Upper lobe of left lung (tissue), 6 donors: ENCODE measurements at regions not wholly inside any gene's neighbourhood (a gene's known extent, or its start where the extent isn't known, plus 50 kb on each side); places are given as distances from the start of the nearest gene placed in this dataset.

Experiments
- ATAC-seq, 2 donors: fragments of 200-7000 bp; cut with Tn5 transposase; one replicate each; pipeline ENCODE4 v1.9.1; 2022; ENCODE audit warnings: mild to moderate bottlenecking in 2 of 2, moderate library complexity in 2 of 2; ENCODE audit not compliant: low FRiP score in 2 of 2
- DNase-seq, 2 donors: peaks; one replicate each; pipeline ENCODE4 v3.0.0-alpha.2; 2019 to 2020
- H3K27ac ChIP-seq, 4 donors: fragments of 200-600 bp; sonication (generic); one replicate each; pipeline ENCODE4 v1.5.1; 2016 to 2019
- H3K27me3 ChIP-seq, 4 donors: fragments of 200-600 bp; sonication (generic); one replicate each; pipeline ENCODE4 v1.5.1; 2017 to 2019
- H3K36me3 ChIP-seq, 4 donors: fragments of 200-600 bp; sonication (generic); one replicate each; pipeline ENCODE4 v1.5.1; 2016 to 2019
- H3K4me1 ChIP-seq, 4 donors: fragments of 200-600 bp; sonication (generic); one replicate each; pipeline ENCODE4 v1.5.1; 2018 to 2019
- H3K4me3 ChIP-seq, 4 donors: fragments of 200-600 bp; sonication (generic); one replicate each; pipeline ENCODE4 v1.5.1; 2017 to 2019; ENCODE audit warnings: mild to moderate bottlenecking in 2 of 4, moderate library complexity in 1 of 4
- H3K9me3 ChIP-seq, 4 donors: fragments of 200-600 bp; sonication (generic); one replicate each; pipeline ENCODE4 v1.5.1; 2018 to 2019
- EP300 ChIP-seq, 4 donors: sonication (generic); formaldehyde crosslinking; IDR thresholded peaks; one replicate each; pipeline ENCODE4 v1.5.1; 2017; ENCODE audit warnings: antibody characterized with exemption in 4 of 4, control low read depth in 2 of 4
- POLR2A ChIP-seq, 4 donors: fragments of 450-650 bp; IDR thresholded peaks; one replicate each; pipeline ENCODE4 v1.5.1; 2016 to 2017; ENCODE audit warnings: antibody characterized with exemption in 4 of 4, mild to moderate bottlenecking in 2 of 4
- POLR2AphosphoS5 ChIP-seq, 2 donors: sonication (generic); formaldehyde crosslinking; IDR thresholded peaks; one replicate each; pipeline ENCODE4 v1.5.1; 2017; ENCODE audit warnings: antibody characterized with exemption in 2 of 2
- WGBS, 2 donors: methylation state at CpG; one replicate each; pipeline ENCODE4 v1.1.5; 2017 to 2018; 5-methylcytosine and 5-hydroxymethylcytosine counted together
- TF ChIP-seq, protein P1 (sequence below), 6 experiments: fragments of 450-650 bp in 4 of 6; fragments of 200-600 bp in 2 of 6; sonication (generic) in 2 of 6; IDR thresholded peaks; one replicate each; pipeline ENCODE4 v1.5.1; 2016 to 2019; ENCODE audit warnings: antibody characterized with exemption in 6 of 6
- donor health status: DM: no; HTN: no; CAD: no; lungs with moderate emphysema.
- donor health status: DM: no; HTN: yes; CAD: no; lungs with severe emphysema.

DNA sequence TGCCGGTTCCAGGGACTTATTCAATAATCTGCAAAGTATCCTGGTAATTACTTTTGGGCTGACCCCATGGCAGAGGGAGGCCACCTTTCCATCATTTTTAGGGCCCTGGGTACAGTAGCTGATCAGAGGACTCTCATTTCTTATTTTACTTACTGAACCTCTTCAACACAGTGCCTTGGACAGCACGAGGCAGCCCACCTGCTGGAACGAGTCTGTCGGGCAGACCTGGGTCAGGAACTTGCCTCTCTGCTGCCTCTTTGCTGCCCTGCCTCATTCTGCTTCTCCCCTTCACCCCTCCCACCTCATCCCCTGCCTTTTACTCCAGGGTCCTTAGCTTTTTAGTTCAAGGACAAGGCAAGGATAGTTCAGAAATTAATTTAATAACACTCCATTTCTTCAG is 204.5 kb downstream of the CSNK2A3 start:
- 64 to 72% methylated on average over 4 of the region's 4 CpGs for WGBS, 2 donors
- TF ChIP-seq POLR2AphosphoS5 (IDR thresholded peaks at IDR 0.05) = no peak
- no peak for TF ChIP-seq EP300 (IDR thresholded peaks at IDR 0.05)
- TF ChIP-seq, protein P1, sequence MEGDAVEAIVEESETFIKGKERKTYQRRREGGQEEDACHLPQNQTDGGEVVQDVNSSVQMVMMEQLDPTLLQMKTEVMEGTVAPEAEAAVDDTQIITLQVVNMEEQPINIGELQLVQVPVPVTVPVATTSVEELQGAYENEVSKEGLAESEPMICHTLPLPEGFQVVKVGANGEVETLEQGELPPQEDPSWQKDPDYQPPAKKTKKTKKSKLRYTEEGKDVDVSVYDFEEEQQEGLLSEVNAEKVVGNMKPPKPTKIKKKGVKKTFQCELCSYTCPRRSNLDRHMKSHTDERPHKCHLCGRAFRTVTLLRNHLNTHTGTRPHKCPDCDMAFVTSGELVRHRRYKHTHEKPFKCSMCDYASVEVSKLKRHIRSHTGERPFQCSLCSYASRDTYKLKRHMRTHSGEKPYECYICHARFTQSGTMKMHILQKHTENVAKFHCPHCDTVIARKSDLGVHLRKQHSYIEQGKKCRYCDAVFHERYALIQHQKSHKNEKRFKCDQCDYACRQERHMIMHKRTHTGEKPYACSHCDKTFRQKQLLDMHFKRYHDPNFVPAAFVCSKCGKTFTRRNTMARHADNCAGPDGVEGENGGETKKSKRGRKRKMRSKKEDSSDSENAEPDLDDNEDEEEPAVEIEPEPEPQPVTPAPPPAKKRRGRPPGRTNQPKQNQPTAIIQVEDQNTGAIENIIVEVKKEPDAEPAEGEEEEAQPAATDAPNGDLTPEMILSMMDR (IDR thresholded peaks at IDR 0.05) = no peak
- TF ChIP-seq POLR2A (IDR thresholded peaks at IDR 0.05) = no peak
- ATAC-seq = no peak
- Histone ChIP-seq H3K4me1 (peaks cover 0 to 6% (median 1%) of the 10 kb centered on the region in 4 donors), H3K36me3 (no peaks in the 10 kb centered on the region), H3K27me3 (no peaks in the 10 kb centered on the region), H3K9me3 (no peaks in the 10 kb centered on the region), H3K27ac (peak overlapping the region; percentile 1 to 46 (median 32)), H3K4me3 (no peak overlapping the region)
- DNase-seq = no peak

DNA sequence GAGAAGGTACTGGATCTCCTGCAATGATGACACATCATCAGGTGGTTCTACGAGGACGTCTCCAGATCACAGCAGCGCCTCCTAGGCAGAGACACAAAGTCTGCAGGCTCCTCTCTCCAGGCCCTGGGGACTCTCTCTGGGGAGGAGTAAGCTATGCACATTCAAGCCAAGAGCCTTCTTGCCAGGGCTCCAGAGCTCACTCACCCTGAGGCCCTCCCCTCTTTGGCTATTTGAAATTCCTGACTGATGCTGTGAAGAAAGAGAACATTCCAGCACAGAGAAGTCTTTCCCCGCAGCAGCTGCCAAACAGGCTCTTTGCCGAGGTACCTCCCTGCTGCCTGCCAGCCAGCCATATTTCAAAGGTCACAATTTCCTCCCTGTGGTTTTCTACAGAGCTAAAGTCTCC is 204.9 kb downstream of the CSNK2A3 start:
- Histone ChIP-seq H3K9me3 (no peaks in the 10 kb centered on the region), H3K36me3 (no peaks in the 10 kb centered on the region), H3K27me3 (no peaks in the 10 kb centered on the region), H3K27ac (peak overlapping the region in 1 of 4 donors; percentile 39), H3K4me3 (no peak overlapping the region), H3K4me1 (peaks cover 0 to 6% (median 1%) of the 10 kb centered on the region in 4 donors)
- TF ChIP-seq, protein P1 (IDR thresholded peaks at IDR 0.05) = peak in 3 of 6 experiments; percentile 9 to 41 (median 27)
- TF ChIP-seq EP300 (IDR thresholded peaks at IDR 0.05) (no peak), POLR2AphosphoS5 (IDR thresholded peaks at IDR 0.05) (peak in 1 of 2 donors; percentile 25), POLR2A (IDR thresholded peaks at IDR 0.05) (no peak)
- ATAC-seq (peak; percentile 92), DNase-seq (peak in 1 of 2 donors; percentile 57)
- WGBS, 2 donors = 34 to 43% methylated on average over 5 of the region's 5 CpGs

DNA sequence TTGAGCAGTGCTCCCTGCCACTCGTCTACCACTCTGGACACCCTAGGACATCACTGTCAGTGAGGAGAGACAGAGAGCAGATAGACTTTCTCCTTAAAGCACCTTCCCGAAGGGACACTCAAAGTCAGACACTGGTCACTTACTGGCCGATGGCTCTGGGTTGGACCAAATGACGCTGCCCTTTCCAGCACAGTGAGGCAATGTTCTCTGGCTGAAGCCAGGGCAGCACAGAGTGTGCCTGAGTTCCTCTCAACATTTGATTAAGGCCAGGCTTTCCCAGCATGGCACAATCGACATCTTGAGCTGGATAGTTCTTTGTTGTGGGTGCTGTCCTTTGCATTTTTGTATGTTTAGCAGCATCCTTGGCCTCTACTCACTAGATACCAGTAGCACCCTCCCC is 206.2 kb downstream of the CSNK2A3 start:
- DNase-seq (no peak), ATAC-seq (no peak)
- H3K27ac ChIP-seq = no peak overlapping the region
- H3K36me3 ChIP-seq = no peaks in the 10 kb centered on the region
- no peak overlapping the region for H3K4me3 ChIP-seq
- no peaks in the 10 kb centered on the region for H3K9me3 ChIP-seq
- TF ChIP-seq, protein P1 (IDR thresholded peaks at IDR 0.05) = no peak
- no peak for TF ChIP-seq EP300 (IDR thresholded peaks at IDR 0.05)
- TF ChIP-seq POLR2AphosphoS5 (IDR thresholded peaks at IDR 0.05) = no peak
- no peak for TF ChIP-seq POLR2A (IDR thresholded peaks at IDR 0.05)
- peaks cover 0 to 6% (median 1%) of the 10 kb centered on the region in 4 donors for H3K4me1 ChIP-seq
- H3K27me3 ChIP-seq = no peaks in the 10 kb centered on the region
- WGBS, 2 donors = 97 to 99% methylated on average over 4 to 5 of the region's 5 CpGs

DNA sequence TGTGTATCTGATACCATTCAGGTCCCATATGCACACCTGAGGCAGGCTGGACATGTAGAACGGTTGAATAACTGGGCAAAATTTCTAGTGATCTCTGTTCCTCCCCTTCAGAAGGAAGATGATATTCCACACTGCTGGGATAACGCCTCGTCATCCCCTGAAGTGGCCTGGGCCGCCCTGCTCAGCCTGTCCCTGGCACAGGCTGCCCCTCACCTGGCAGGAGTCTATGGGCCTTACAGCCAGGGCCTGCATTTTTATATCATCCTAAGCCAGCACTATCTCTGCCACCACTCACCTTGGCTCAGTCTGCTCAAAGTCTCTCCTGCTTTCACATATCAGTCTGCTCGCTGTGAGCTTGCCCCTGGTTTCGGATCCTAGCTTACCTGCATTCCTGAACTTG is 209.2 kb downstream of the CSNK2A3 start:
- H3K36me3 ChIP-seq = no peaks in the 10 kb centered on the region
- H3K27ac ChIP-seq = no peak overlapping the region
- no peaks in the 10 kb centered on the region for H3K9me3 ChIP-seq
- H3K4me3 ChIP-seq = no peak overlapping the region
- WGBS, 2 donors = 97% methylated on average over 5 to 6 of the region's 6 CpGs
- ATAC-seq (no peak), DNase-seq (peak in 1 of 2 donors; percentile 19)
- H3K4me1 ChIP-seq = peaks cover 0 to 6% (median 4%) of the 10 kb centered on the region in 4 donors
- H3K27me3 ChIP-seq = no peaks in the 10 kb centered on the region
- TF ChIP-seq, protein P1 (IDR thresholded peaks at IDR 0.05) = no peak
- TF ChIP-seq POLR2A (IDR thresholded peaks at IDR 0.05) (no peak), POLR2AphosphoS5 (IDR thresholded peaks at IDR 0.05) (no peak), EP300 (IDR thresholded peaks at IDR 0.05) (no peak)

DNA sequence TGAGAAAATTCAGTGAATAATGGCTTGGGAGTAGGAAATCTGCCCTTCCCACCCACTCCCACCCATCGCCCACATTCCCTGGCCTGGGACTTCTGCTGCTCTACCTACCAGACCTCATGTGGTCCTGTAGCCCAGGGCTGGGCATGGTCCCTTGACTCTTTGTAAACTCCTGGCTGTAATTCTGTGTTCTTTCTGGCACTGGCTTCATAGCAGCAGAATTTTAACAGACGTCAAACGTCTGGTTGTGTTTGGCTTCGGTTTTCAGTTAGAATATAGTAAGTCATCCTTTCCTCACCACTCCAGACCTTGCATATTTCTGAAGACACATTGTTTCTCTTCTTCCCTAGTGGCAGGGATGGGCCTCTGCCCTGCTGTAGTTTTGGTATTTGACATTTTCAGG is 210.6 kb downstream of the CSNK2A3 start:
- Histone ChIP-seq H3K36me3 (no peaks in the 10 kb centered on the region), H3K27ac (no peak overlapping the region), H3K4me3 (no peak overlapping the region), H3K9me3 (no peaks in the 10 kb centered on the region), H3K27me3 (no peaks in the 10 kb centered on the region), H3K4me1 (peaks cover 0 to 6% (median 0%) of the 10 kb centered on the region in 4 donors)
- TF ChIP-seq, protein P1 (IDR thresholded peaks at IDR 0.05) = no peak
- no peak for TF ChIP-seq POLR2AphosphoS5 (IDR thresholded peaks at IDR 0.05)
- no peak for TF ChIP-seq EP300 (IDR thresholded peaks at IDR 0.05)
- ATAC-seq (peak in 1 of 2 donors; percentile 68), DNase-seq (no peak)
- 68 to 75% methylated on average over 4 of the region's 4 CpGs for WGBS, 2 donors
